RWPE2 (cell line): ENCODE measurements at regions not wholly inside any gene's neighbourhood (a gene's known extent, or its start where the extent isn't known, plus 50 kb on each side); places are given as distances from the start of the nearest gene placed in this dataset.

Source experiments
- ATAC-seq: fragments of 200-7000 bp; cut with Tn5 transposase; 3 replicates; pipeline ENCODE4 v1.9.1; 2021; ENCODE audit warnings: low read depth
- DNase-seq: peaks from one replicate; pipeline ENCODE4 v3.0.0-alpha.2; 2020; ENCODE audit warnings: low spot score
- H3K27ac ChIP-seq: fragments of 450-650 bp; 2 replicates; pipeline ENCODE4 v1.5.1; 2017; ENCODE audit warnings: mild to moderate bottlenecking; ENCODE audit not compliant: poor library complexity, severe bottlenecking
- H3K27me3 ChIP-seq: fragments of 250-450 bp; sonication (Bioruptor Pico); 2 replicates; pipeline ENCODE4 v1.5.1; 2021; ENCODE audit warnings: mild to moderate bottlenecking, moderate library complexity; ENCODE audit not compliant: insufficient read depth, poor library complexity, severe bottlenecking
- H3K36me3 ChIP-seq: fragments of 250-450 bp; sonication (Bioruptor Pico); 2 replicates; pipeline ENCODE4 v1.5.1; 2020; ENCODE audit warnings: low read depth, mild to moderate bottlenecking, moderate library complexity
- H3K4me1 ChIP-seq: fragments of 250-450 bp; sonication (Bioruptor Pico); 2 replicates; pipeline ENCODE4 v1.5.1; 2021; ENCODE audit warnings: mild to moderate bottlenecking, moderate library complexity; ENCODE audit not compliant: insufficient read depth, poor library complexity, severe bottlenecking
- H3K4me3 ChIP-seq: fragments of 250-450 bp; sonication (Bioruptor Pico); 2 replicates; pipeline ENCODE4 v1.5.1; 2021; ENCODE audit warnings: mild to moderate bottlenecking, moderate library complexity; ENCODE audit not compliant: severe bottlenecking
- H3K9me3 ChIP-seq: fragments of 250-450 bp; sonication (Bioruptor Pico); 2 replicates; pipeline ENCODE4 v1.5.1; 2021; ENCODE audit warnings: mild to moderate bottlenecking, moderate library complexity; ENCODE audit not compliant: severe bottlenecking
- TF ChIP-seq, protein P1 (sequence below): fragments of 450-650 bp; IDR thresholded peaks from one replicate; pipeline ENCODE4 v1.5.1; 2017; ENCODE audit warnings: mild to moderate bottlenecking, moderate library complexity; ENCODE audit not compliant: poor library complexity, severe bottlenecking

DNA sequence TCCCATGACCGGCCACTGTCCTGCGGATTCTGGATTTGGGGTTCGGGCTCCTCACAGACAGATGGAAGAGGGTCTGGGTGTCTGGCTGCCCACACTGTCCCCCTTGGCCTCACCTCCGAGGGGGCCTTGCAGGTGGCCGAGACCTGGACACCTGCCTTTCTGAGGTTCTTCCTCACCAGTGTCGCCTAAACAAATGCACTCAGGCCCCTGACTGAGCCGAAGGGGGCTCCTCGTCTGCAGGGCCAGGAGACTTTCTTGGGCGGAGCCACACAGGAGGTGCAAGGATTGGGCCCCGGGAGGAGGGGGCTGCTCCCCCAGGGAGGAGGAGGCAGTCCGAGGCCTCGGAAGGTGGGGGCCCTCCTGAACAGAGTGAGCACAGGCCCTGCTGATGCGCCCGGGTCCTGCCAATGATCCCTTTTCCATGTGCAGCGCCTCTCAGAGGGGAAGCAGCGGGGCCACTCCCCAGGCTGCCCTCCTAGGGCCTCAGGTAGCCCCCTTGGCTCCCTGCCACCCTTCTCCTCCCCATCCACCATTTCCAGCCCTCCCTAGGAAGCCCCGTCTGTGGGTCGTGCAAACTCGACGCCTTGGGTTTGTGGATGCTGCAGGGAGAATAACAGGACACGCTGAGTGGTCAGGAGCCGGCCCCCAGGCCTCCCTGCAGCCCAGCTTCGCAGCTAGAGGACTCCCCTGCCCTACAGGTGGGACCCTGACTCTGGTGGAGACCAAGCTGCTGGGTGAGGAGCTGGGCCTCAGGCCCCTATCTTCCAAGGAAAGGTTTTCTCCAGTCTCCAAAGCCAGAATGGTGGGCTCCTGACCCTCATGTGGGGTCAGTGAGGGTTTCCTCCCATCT is 63.4 kb upstream of the ZNF469 start:
- no peaks in the 10 kb centered on the region for H3K27me3 ChIP-seq
- ATAC-seq (no peak), DNase-seq (no peak)
- no peaks in the 10 kb centered on the region for H3K36me3 ChIP-seq
- no peak overlapping the region for H3K4me3 ChIP-seq
- TF ChIP-seq, protein P1, sequence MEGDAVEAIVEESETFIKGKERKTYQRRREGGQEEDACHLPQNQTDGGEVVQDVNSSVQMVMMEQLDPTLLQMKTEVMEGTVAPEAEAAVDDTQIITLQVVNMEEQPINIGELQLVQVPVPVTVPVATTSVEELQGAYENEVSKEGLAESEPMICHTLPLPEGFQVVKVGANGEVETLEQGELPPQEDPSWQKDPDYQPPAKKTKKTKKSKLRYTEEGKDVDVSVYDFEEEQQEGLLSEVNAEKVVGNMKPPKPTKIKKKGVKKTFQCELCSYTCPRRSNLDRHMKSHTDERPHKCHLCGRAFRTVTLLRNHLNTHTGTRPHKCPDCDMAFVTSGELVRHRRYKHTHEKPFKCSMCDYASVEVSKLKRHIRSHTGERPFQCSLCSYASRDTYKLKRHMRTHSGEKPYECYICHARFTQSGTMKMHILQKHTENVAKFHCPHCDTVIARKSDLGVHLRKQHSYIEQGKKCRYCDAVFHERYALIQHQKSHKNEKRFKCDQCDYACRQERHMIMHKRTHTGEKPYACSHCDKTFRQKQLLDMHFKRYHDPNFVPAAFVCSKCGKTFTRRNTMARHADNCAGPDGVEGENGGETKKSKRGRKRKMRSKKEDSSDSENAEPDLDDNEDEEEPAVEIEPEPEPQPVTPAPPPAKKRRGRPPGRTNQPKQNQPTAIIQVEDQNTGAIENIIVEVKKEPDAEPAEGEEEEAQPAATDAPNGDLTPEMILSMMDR, result no peak
- no peaks in the 10 kb centered on the region for H3K9me3 ChIP-seq
- peaks cover 8% of the 10 kb centered on the region for H3K4me1 ChIP-seq
- H3K27ac ChIP-seq, result no peak overlapping the region

DNA sequence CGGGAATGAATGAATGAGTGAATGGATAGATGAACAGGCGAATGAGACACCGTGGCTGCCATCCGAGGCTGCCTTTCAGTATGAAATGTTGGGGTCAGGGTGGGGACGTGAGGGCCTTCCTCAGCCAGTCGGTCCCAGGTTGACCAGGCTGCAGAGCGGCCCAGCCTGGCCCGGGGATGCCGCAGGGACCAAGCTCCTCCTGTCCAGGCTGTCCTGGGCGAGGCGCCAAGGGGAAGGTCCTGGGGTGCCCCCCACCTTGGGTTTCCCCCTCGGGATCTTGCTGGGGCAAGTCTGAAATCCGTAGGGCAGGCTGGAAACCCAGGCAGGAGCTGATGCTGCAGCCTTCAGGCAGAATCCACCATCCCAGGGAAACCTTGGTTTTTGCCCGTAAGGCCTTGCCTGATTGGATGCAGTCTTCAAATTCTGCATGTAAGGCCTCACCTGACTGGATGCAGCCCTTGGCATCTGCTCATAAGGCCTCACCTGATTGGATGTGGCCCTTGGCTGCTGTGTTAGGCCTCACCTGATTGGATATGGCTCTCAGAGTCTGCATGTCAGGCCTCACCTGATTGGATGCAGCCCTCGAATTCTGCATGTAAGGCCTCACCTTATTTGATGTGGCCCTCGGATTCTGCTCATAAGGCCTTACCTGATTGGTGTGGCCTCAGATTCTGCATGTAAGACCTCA is 61.7 kb upstream of the ZNF469 start:
- Histone ChIP-seq H3K36me3 (no peaks in the 10 kb centered on the region), H3K4me1 (peaks cover 1% of the 10 kb centered on the region), H3K4me3 (no peak overlapping the region), H3K27ac (no peak overlapping the region), H3K9me3 (no peaks in the 10 kb centered on the region), H3K27me3 (no peaks in the 10 kb centered on the region)
- TF ChIP-seq, protein P1, result no peak
- no peak for DNase-seq
- ATAC-seq, result no peak

DNA sequence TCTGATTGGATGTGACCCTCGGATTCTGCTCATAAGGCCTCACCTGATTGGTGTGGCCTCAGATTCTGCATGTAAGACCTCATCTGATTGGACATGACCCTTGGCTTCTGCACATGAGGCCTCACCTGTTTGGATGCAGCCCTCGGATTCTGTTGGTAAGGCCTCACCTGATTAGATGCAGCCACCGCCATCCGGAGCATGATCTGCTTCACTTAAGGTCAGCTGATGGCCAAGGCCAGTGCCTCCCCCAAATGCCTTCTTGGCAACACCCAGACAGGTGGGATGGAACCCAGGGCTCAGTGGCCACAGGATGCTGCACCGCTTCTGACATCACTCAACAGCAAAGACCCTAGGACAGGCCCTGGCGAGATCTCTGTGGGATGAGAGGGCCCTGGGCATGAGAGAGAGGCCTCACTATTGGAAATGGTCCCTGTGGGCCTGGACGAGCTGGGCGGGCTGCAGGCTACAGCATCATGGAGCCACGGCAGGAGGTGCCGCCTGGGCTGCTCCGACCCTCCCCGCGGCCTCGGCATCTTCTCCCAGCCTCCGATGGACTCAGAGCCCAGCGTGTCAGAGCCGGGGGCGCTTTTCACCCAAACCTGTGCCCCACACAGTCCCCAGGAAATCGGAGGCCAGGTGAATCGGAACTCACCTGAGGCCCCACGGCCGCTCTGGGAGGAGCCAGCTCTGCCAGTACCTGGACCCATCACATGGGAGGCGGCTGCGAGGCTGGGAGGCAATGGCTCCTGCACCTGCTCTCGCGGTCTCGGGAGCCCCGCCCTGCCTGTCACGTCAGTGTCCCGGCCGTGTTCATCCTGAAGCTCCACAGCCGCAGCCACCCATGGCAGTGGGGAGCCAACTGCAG is 60.9 kb upstream of the ZNF469 start:
- no peaks in the 10 kb centered on the region for H3K4me1 ChIP-seq
- H3K27ac ChIP-seq, result no peak overlapping the region
- DNase-seq (no peak), ATAC-seq (no peak)
- TF ChIP-seq, protein P1, result no peak
- H3K4me3 ChIP-seq, result no peak overlapping the region
- H3K9me3 ChIP-seq, result no peaks in the 10 kb centered on the region
- H3K36me3 ChIP-seq, result no peaks in the 10 kb centered on the region
- no peaks in the 10 kb centered on the region for H3K27me3 ChIP-seq

DNA sequence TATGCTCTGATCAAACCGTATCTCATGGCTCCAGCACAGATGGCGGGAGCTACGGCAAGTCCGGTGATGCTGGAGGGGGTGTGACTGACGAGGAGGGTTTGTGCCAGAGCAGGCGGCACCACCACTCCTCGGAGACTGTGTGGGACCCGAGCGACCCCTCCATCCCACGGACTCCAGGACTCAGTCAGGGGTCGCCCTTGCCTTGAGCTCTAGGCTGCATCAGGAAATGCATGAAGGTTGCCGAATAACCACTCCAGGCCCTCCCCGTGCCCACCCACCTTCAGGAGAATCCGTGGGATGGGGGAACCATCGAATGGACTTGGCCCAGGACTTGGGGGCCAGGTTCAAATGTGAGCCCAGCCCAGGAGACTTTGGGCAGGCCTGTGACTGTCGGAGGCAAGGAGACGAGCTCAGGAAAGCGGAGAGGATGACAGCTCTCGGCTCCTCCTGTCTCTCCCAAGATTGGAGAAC is 60.2 kb upstream of the ZNF469 start:
- ATAC-seq (no peak), DNase-seq (no peak)
- H3K4me1 ChIP-seq, result no peaks in the 10 kb centered on the region
- H3K27ac ChIP-seq, result no peak overlapping the region
- no peak overlapping the region for H3K4me3 ChIP-seq
- no peaks in the 10 kb centered on the region for H3K27me3 ChIP-seq
- H3K36me3 ChIP-seq, result no peaks in the 10 kb centered on the region
- TF ChIP-seq, protein P1, result no peak
- no peaks in the 10 kb centered on the region for H3K9me3 ChIP-seq
